Right lobe of liver (tissue), 4 donors: ENCODE measurements at regions not wholly inside any gene's neighbourhood (a gene's known extent, or its start where the extent isn't known, plus 50 kb on each side); places are given as distances from the start of the nearest gene placed in this dataset.

Experiments
- POLR2A ChIP-seq: fragments of 450-650 bp; IDR thresholded peaks from one replicate; pipeline ENCODE4 v1.6.1; 2017; ENCODE audit warnings: antibody characterized with exemption, mild to moderate bottlenecking
- TF ChIP-seq, protein P1 (sequence below), 4 donors: fragments of 200-600 bp in 3 of 4; fragments of 450-650 bp in 1 of 4; IDR thresholded peaks; one replicate each; pipeline versions ENCODE4 v1.5.1 to v1.8.0; 2016 to 2022; ENCODE audit warnings: antibody characterized with exemption in 4 of 4, mild to moderate bottlenecking in 2 of 4
- donor health status: DM: no; HTN: no; CAD: no.
- donor health status: DM: no; HTN: no; CAD: no.
- donor health status: DM: no; HTN: yes; CAD: no.

DNA sequence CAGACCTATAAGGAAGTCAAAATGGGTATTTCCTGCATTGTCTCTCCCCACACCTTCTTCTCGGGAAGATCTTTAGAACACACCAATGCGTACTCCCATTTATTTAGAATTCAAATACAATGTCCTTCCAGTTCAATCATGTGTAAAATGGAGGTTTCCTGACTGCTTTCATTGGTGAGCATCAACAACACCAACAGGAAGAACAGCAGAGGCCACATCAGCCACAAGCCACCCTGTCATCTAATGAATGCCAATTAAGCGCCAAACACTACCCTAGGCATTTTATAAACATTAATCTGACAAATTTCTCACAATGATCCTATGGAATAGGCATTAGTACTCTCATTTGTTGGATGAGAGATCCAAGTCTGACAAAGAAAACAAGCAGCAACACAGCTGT lies 68.4 kb upstream of the SMLR1 start:
- TF ChIP-seq, protein P1, sequence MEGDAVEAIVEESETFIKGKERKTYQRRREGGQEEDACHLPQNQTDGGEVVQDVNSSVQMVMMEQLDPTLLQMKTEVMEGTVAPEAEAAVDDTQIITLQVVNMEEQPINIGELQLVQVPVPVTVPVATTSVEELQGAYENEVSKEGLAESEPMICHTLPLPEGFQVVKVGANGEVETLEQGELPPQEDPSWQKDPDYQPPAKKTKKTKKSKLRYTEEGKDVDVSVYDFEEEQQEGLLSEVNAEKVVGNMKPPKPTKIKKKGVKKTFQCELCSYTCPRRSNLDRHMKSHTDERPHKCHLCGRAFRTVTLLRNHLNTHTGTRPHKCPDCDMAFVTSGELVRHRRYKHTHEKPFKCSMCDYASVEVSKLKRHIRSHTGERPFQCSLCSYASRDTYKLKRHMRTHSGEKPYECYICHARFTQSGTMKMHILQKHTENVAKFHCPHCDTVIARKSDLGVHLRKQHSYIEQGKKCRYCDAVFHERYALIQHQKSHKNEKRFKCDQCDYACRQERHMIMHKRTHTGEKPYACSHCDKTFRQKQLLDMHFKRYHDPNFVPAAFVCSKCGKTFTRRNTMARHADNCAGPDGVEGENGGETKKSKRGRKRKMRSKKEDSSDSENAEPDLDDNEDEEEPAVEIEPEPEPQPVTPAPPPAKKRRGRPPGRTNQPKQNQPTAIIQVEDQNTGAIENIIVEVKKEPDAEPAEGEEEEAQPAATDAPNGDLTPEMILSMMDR (IDR thresholded peaks at IDR 0.05) = no peak
- TF ChIP-seq POLR2A = no peak
